Neuronal stem cell (in vitro differentiated cells): ENCODE measurements at regions not wholly inside any gene's neighbourhood (a gene's known extent, or its start where the extent isn't known, plus 50 kb on each side); places are given as distances from the start of the nearest gene placed in this dataset.
"Not testable (repeated sequence)": the region's sequence is repeated elsewhere in the genome, so short reads cannot be mapped to it uniquely, and the experiment has no call there.

Source experiments
- DNase-seq: peaks from one replicate; pipeline ENCODE4 v3.0.0-alpha.2; 2013; ENCODE audit warnings: low spot score
- H2AFZ ChIP-seq: one replicate; pipeline ENCODE4 v1.6.1; 2013; ENCODE audit warnings: mild to moderate bottlenecking, low read length, inconsistent platforms
- H2AK5ac ChIP-seq: 2 replicates; pipeline ENCODE4 v1.6.1; 2013; ENCODE audit warnings: low read depth, mild to moderate bottlenecking, inconsistent platforms, low read length, moderate library complexity, mixed read lengths
- H2BK120ac ChIP-seq: 2 replicates; pipeline ENCODE4 v1.6.1; 2013; ENCODE audit warnings: low read depth, mild to moderate bottlenecking, inconsistent platforms, low read length, moderate library complexity, mixed read lengths
- H2BK12ac ChIP-seq: one replicate; pipeline ENCODE4 v1.6.1; 2013; ENCODE audit warnings: low read length, inconsistent platforms
- H2BK15ac ChIP-seq: 2 replicates; pipeline ENCODE4 v1.6.1; 2013; ENCODE audit warnings: mild to moderate bottlenecking, low read length, inconsistent platforms, mixed read lengths
- H2BK5ac ChIP-seq: one replicate; pipeline ENCODE4 v1.6.1; 2013; ENCODE audit warnings: inconsistent platforms, mild to moderate bottlenecking, low read length, moderate library complexity
- H3K14ac ChIP-seq: one replicate; pipeline ENCODE4 v1.6.1; 2013; ENCODE audit warnings: low read length, inconsistent platforms
- H3K18ac ChIP-seq: 2 replicates; pipeline ENCODE4 v1.6.1; 2013; ENCODE audit warnings: low read length, inconsistent platforms
- H3K23ac ChIP-seq: 2 replicates; pipeline ENCODE4 v1.6.1; 2013; ENCODE audit warnings: low read depth, mild to moderate bottlenecking, mixed read lengths, low read length, inconsistent platforms; ENCODE audit not compliant: poor library complexity
- H3K27ac ChIP-seq: replicated peaks from 3 replicates; pipeline ENCODE4 v1.5.1; 2013; ENCODE audit warnings: low read length, inconsistent platforms
- H3K27me3 ChIP-seq, 3 experiments: 2 replicates each; pipeline ENCODE4 v1.6.1; 2013; ENCODE audit warnings: low read length in 3 of 3, mild to moderate bottlenecking in 2 of 3, inconsistent platforms in 1 of 3, low read depth in 1 of 3, mixed read lengths in 1 of 3, moderate library complexity in 1 of 3; ENCODE audit not compliant: control insufficient read depth in 3 of 3, insufficient read depth in 3 of 3
- H3K36me3 ChIP-seq, 2 donors: replicated peaks in 1 of 2; 2 replicates each; pipeline ENCODE4 v1.6.1; 2013; ENCODE audit warnings: low read length in 2 of 2; ENCODE audit not compliant: control insufficient read depth in 2 of 2, insufficient read depth in 2 of 2
- H3K4ac ChIP-seq: 2 replicates; pipeline ENCODE4 v1.6.1; 2013; ENCODE audit warnings: inconsistent platforms, mild to moderate bottlenecking, low read length, moderate library complexity
- H3K4me1 ChIP-seq, 2 donors: 1 replicate in 1 of 2; 2 replicates in 1 of 2; pipeline ENCODE4 v1.6.1; 2013; ENCODE audit warnings: low read length in 2 of 2, low read depth in 1 of 2; ENCODE audit not compliant: control insufficient read depth in 2 of 2, insufficient read depth in 1 of 2
- H3K4me2 ChIP-seq: one replicate; pipeline ENCODE4 v1.6.1; 2013; ENCODE audit warnings: mild to moderate bottlenecking, low read length, inconsistent platforms; ENCODE audit not compliant: insufficient read depth, poor library complexity, severe bottlenecking
- H3K4me3 ChIP-seq, 2 donors: 2 replicates each; pipeline ENCODE4 v1.5.1; 2013; ENCODE audit warnings: low read length in 2 of 2, mild to moderate bottlenecking in 2 of 2, inconsistent platforms in 1 of 2, moderate library complexity in 1 of 2
- H3K79me1 ChIP-seq: one replicate; pipeline ENCODE4 v1.6.1; 2013; ENCODE audit warnings: low read depth, mild to moderate bottlenecking, inconsistent platforms, low read length, moderate library complexity
- H3K9ac ChIP-seq: one replicate; pipeline ENCODE4 v1.6.1; 2013; ENCODE audit warnings: mild to moderate bottlenecking, low read depth, low read length, inconsistent platforms; ENCODE audit not compliant: poor library complexity
- H3K9me3 ChIP-seq, 2 donors: replicated peaks in 1 of 2; 2 replicates each; pipeline versions ENCODE3 to v1.6.1; 2013; ENCODE audit warnings: low read length in 2 of 2, mild to moderate bottlenecking in 2 of 2, inconsistent platforms in 1 of 2, low read depth in 1 of 2, mixed read lengths in 1 of 2, moderate library complexity in 1 of 2; ENCODE audit not compliant: control insufficient read depth in 2 of 2, insufficient read depth in 1 of 2
- H4K8ac ChIP-seq: one replicate; pipeline ENCODE4 v1.6.1; 2013; ENCODE audit warnings: low read depth, mild to moderate bottlenecking, inconsistent platforms, low read length, moderate library complexity
- H4K91ac ChIP-seq: one replicate; pipeline ENCODE4 v1.6.1; 2013; ENCODE audit warnings: low read length, low read depth, mild to moderate bottlenecking, inconsistent platforms; ENCODE audit not compliant: poor library complexity
- WGBS, 2 donors: extraction: QIAGEN DNeasy Blood & Tissue Kit; methylation state at CpG; one replicate each; pipeline ENCODE4 v1.1.7; 2013; ENCODE audit warnings: missing lambda C conversion rate in 2 of 2, mixed read lengths in 1 of 2; ENCODE audit not compliant: insufficient read length in 2 of 2, insufficient replicate concordance in 1 of 2; ENCODE audit errors: extremely low coverage in 2 of 2; 5-methylcytosine and 5-hydroxymethylcytosine counted together

- H4K8ac ChIP-seq, result not testable (repeated sequence)
- WGBS, 2 donors, result no CpG with 5 or more reads among the region's 4 CpGs
Measured at GRCh38 chr4:173995779-173996178, 287.7 kb downstream of the FBXO8 start.

GRCh38 chr4:173991814-173992213, 291.7 kb downstream of the FBXO8 start:
- Histone ChIP-seq H2AFZ (no peak overlapping the region), H3K27me3 (no peaks in the 10 kb centered on the region), H3K79me1 (no peaks in the 10 kb centered on the region), H3K9me3 (no peaks in the 10 kb centered on the region), H3K4me3 (no peak overlapping the region), H3K36me3 (no peaks in the 10 kb centered on the region), H3K4me1 (no peaks in the 10 kb centered on the region), H2BK120ac (no peak overlapping the region), H3K18ac (no peak overlapping the region), H3K4me2 (no peak overlapping the region), H3K27ac (no peak overlapping the region), H3K14ac (no peak overlapping the region), H2BK15ac (no peak overlapping the region), H4K91ac (no peak overlapping the region), H2BK12ac (no peak overlapping the region), H2BK5ac (no peak overlapping the region), H3K4ac (no peak overlapping the region), H3K23ac (no peak overlapping the region), H4K8ac (no peak overlapping the region), H2AK5ac (no peak overlapping the region), H3K9ac (no peak overlapping the region)
- DNase-seq, result no peak
- no CpG with 5 or more reads among the region's 3 CpGs for WGBS, 2 donors

More at GRCh38 chr4:173995779-173996178, 287.7 kb downstream of the FBXO8 start:
- H3K4me3 ChIP-seq, H3K4ac ChIP-seq, H3K4me1 ChIP-seq, H2BK120ac ChIP-seq, H3K9ac ChIP-seq, H3K14ac ChIP-seq, H3K4me2 ChIP-seq, H3K27ac ChIP-seq, H3K18ac ChIP-seq, DNase-seq, H3K9me3 ChIP-seq, H3K23ac ChIP-seq, H2BK15ac ChIP-seq, H4K91ac ChIP-seq, H3K27me3 ChIP-seq, H2AK5ac ChIP-seq, H3K36me3 ChIP-seq, H2AFZ ChIP-seq, H2BK12ac ChIP-seq, H2BK5ac ChIP-seq, H3K79me1 ChIP-seq: not testable (repeated sequence)

GRCh38 chr4:173991316-173991715, 292.2 kb downstream of the FBXO8 start:
- Histone ChIP-seq H2BK15ac (no peak overlapping the region), H2BK12ac (no peak overlapping the region), H3K79me1 (no peaks in the 10 kb centered on the region), H2BK120ac (no peak overlapping the region), H3K14ac (no peak overlapping the region), H3K18ac (no peak overlapping the region), H3K9me3 (no peaks in the 10 kb centered on the region), H2AK5ac (no peak overlapping the region), H4K91ac (no peak overlapping the region), H3K4ac (no peak overlapping the region), H3K36me3 (no peaks in the 10 kb centered on the region), H3K9ac (no peak overlapping the region), H3K27ac (no peak overlapping the region), H3K23ac (no peak overlapping the region), H3K4me2 (no peak overlapping the region), H2BK5ac (no peak overlapping the region), H3K4me1 (no peaks in the 10 kb centered on the region), H2AFZ (no peak overlapping the region), H3K4me3 (no peak overlapping the region), H3K27me3 (no peaks in the 10 kb centered on the region), H4K8ac (no peak overlapping the region)
- no CpG with 5 or more reads among the region's 1 CpG for WGBS, 2 donors
- DNase-seq, result no peak

GRCh38 chr4:173990869-173991210, 292.6 kb downstream of the FBXO8 start:
- Histone ChIP-seq H3K18ac (no peak overlapping the region), H3K4ac (no peak overlapping the region), H3K79me1 (no peaks in the 10 kb centered on the region), H2BK15ac (no peak overlapping the region), H4K8ac (no peak overlapping the region), H3K9me3 (no peaks in the 10 kb centered on the region), H3K9ac (no peak overlapping the region), H3K4me3 (no peak overlapping the region), H3K23ac (no peak overlapping the region), H2BK120ac (no peak overlapping the region), H3K14ac (no peak overlapping the region), H2BK5ac (no peak overlapping the region), H3K27ac (no peak overlapping the region), H3K4me1 (no peaks in the 10 kb centered on the region), H2AFZ (no peak overlapping the region), H2BK12ac (no peak overlapping the region), H3K36me3 (no peaks in the 10 kb centered on the region), H3K4me2 (no peak overlapping the region), H3K27me3 (no peaks in the 10 kb centered on the region), H2AK5ac (no peak overlapping the region), H4K91ac (no peak overlapping the region)
- no peak for DNase-seq
- no CpG with 5 or more reads among the region's 9 CpGs for WGBS, 2 donors
